Transverse colon (tissue), 4 donors: ENCODE measurements at regions not wholly inside any gene's neighbourhood (a gene's known extent, or its start where the extent isn't known, plus 50 kb on each side); places are given as distances from the start of the nearest gene placed in this dataset.

ENCODE experiments used
- CTCF ChIP-seq, 5 experiments: fragments of 200-600 bp in 3 of 5; fragments of 450-650 bp in 2 of 5; sonication (generic) in 3 of 5; IDR thresholded peaks; 1 replicate in 2 of 5; 2 replicates in 3 of 5; pipeline ENCODE4 v1.5.1; 2016 to 2017; ENCODE audit warnings: antibody characterized with exemption in 5 of 5, inconsistent platforms in 3 of 5, mild to moderate bottlenecking in 2 of 5, moderate library complexity in 1 of 5
- POLR2AphosphoS5 ChIP-seq, 3 donors: sonication (generic); formaldehyde crosslinking; IDR thresholded peaks; one replicate each; pipeline ENCODE4 v1.6.1; 2016; ENCODE audit warnings: antibody characterized with exemption in 3 of 3

DNA sequence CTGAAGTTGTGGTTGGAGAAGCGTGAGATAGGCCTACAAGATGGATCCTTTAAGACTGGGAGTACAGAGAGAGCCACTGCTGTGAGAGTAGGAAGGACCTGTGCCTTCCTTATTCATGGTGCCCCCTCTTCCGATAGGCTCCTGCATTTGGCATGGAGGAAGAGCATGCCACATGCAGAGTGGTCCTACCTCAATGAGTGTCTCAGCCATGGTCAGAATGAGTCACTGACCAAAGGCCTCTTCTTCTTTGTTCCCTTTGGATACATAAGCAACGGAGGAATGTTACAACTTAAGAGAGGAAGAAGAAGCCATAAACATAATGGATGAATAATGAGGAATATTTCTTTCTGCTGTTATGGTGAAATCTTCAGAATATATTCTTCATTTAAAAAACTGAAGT is 681.2 kb upstream of the GRM7 start:
- TF ChIP-seq CTCF (IDR thresholded peaks at IDR 0.05) (no peak), POLR2AphosphoS5 (IDR thresholded peaks at IDR 0.05) (no peak)
